Stimulated activated CD4-positive, alpha-beta T cell treated with anti-CD3 and anti-CD28 coated beads, Interleukin-4, amount 100 ng/mL, for 24 hours (primary cell): ENCODE measurements at regions not wholly inside any gene's neighbourhood (a gene's known extent, or its start where the extent isn't known, plus 50 kb on each side); places are given as distances from the start of the nearest gene placed in this dataset.

Experiments
- DNase-seq: peaks from one replicate; pipeline ENCODE4 v3.0.0-alpha.2; 2020

GRCh38 chr12:13375583-13376345 lies 179.2 kb downstream of the EMP1 start:
- no peak for DNase-seq

GRCh38 chr12:13374793-13375192 lies 178.3 kb downstream of the EMP1 start:
- DNase-seq = no peak

- no peak for DNase-seq
Measured at GRCh38 chr12:13373803-13374202, 177.3 kb downstream of the EMP1 start.

- DNase-seq = no peak
Measured at GRCh38 chr12:13373131-13373530, 176.6 kb downstream of the EMP1 start.

GRCh38 chr12:13372386-13372785 lies 175.9 kb downstream of the EMP1 start:
- no peak for DNase-seq

- DNase-seq = no peak
Measured at GRCh38 chr12:13371797-13372196, 175.3 kb downstream of the EMP1 start.

GRCh38 chr12:13371367-13371766 lies 174.8 kb downstream of the EMP1 start:
- DNase-seq = no peak

- DNase-seq = no peak
Measured at GRCh38 chr12:13369474-13370056, 173.0 kb downstream of the EMP1 start.

GRCh38 chr12:13368971-13369370 lies 172.4 kb downstream of the EMP1 start:
- DNase-seq = no peak

- DNase-seq = no peak
Measured at GRCh38 chr12:13368431-13368830, 171.9 kb downstream of the EMP1 start.

GRCh38 chr12:13367973-13368372 lies 171.4 kb downstream of the EMP1 start:
- no peak for DNase-seq

GRCh38 chr12:13365748-13366366 lies 169.3 kb downstream of the EMP1 start:
- DNase-seq = no peak

GRCh38 chr12:13362260-13362841 lies 165.8 kb downstream of the EMP1 start:
- DNase-seq = peak; percentile 55

GRCh38 chr12:13359636-13360035 lies 163.1 kb downstream of the EMP1 start:
- no peak for DNase-seq

GRCh38 chr12:13358391-13358905 lies 161.9 kb downstream of the EMP1 start:
- no peak for DNase-seq

GRCh38 chr12:13350946-13351345 lies 154.4 kb downstream of the EMP1 start:
- DNase-seq = no peak

GRCh38 chr12:13350381-13350780 lies 153.9 kb downstream of the EMP1 start:
- DNase-seq = no peak

GRCh38 chr12:13348464-13348863 lies 151.9 kb downstream of the EMP1 start:
- no peak for DNase-seq

- DNase-seq = peak; percentile 74
Measured at GRCh38 chr12:13347241-13348043, 150.9 kb downstream of the EMP1 start.

GRCh38 chr12:13345722-13346121 lies 149.2 kb downstream of the EMP1 start:
- DNase-seq = no peak

GRCh38 chr12:13343375-13343774 lies 146.8 kb downstream of the EMP1 start:
- DNase-seq = no peak

GRCh38 chr12:13342971-13343370 lies 146.4 kb downstream of the EMP1 start:
- peak; percentile 28 for DNase-seq

GRCh38 chr12:13340149-13340548 lies 143.6 kb downstream of the EMP1 start:
- no peak for DNase-seq
